ENCODE measurements at regions not wholly inside any gene's neighbourhood (a gene's known extent, or its start where the extent isn't known, plus 50 kb on each side); places are given as distances from the start of the nearest gene placed in this dataset.

DNA sequence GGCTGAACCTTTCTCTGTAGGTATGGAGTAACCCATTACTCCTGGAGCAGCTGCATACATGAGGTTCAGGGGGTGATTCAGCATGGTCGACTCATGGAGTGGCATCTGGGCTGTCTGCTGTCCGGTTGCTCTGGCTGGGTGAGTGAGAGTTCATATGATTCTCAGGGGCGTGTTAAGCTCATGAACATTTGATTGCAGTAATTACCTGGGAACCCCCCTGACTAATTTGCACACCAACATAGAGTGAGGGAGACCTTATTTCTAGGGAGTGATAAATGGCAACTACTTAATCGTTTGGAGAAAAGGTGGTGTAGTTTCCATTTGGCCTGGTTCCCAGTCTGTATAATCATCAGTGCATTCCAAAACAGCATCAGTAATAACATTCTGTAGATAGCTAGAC lies 661.9 kb downstream of the ETS1 start:
- ATAC-seq (no peak), DNase-seq (no peak)
- WGBS, 2 donors = 52 to 58% methylated on average over 4 of the region's 4 CpGs
- no peaks in the 10 kb centered on the region for H3K4me1 ChIP-seq
- no peak overlapping the region for H3K4me3 ChIP-seq
- intact Hi-C loops (cut with DNase I) = no loop called here
- no peaks in the 10 kb centered on the region for H3K9me3 ChIP-seq
- no peak overlapping the region for H3K27ac ChIP-seq
- no peaks in the 10 kb centered on the region for H3K36me3 ChIP-seq (replicated peaks in 1 of 2; ENCODE audit: insufficient read depth in 1 of 2, low read depth in 2 of 2)
- TF ChIP-seq POLR2A (IDR thresholded peaks at IDR 0.05) = no peak
- TF ChIP-seq, protein P1, sequence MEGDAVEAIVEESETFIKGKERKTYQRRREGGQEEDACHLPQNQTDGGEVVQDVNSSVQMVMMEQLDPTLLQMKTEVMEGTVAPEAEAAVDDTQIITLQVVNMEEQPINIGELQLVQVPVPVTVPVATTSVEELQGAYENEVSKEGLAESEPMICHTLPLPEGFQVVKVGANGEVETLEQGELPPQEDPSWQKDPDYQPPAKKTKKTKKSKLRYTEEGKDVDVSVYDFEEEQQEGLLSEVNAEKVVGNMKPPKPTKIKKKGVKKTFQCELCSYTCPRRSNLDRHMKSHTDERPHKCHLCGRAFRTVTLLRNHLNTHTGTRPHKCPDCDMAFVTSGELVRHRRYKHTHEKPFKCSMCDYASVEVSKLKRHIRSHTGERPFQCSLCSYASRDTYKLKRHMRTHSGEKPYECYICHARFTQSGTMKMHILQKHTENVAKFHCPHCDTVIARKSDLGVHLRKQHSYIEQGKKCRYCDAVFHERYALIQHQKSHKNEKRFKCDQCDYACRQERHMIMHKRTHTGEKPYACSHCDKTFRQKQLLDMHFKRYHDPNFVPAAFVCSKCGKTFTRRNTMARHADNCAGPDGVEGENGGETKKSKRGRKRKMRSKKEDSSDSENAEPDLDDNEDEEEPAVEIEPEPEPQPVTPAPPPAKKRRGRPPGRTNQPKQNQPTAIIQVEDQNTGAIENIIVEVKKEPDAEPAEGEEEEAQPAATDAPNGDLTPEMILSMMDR (IDR thresholded peaks at IDR 0.05) = no peak
- H3K27me3 ChIP-seq = peaks cover 0 to 4% of the 10 kb centered on the region in 2 donors

DNA sequence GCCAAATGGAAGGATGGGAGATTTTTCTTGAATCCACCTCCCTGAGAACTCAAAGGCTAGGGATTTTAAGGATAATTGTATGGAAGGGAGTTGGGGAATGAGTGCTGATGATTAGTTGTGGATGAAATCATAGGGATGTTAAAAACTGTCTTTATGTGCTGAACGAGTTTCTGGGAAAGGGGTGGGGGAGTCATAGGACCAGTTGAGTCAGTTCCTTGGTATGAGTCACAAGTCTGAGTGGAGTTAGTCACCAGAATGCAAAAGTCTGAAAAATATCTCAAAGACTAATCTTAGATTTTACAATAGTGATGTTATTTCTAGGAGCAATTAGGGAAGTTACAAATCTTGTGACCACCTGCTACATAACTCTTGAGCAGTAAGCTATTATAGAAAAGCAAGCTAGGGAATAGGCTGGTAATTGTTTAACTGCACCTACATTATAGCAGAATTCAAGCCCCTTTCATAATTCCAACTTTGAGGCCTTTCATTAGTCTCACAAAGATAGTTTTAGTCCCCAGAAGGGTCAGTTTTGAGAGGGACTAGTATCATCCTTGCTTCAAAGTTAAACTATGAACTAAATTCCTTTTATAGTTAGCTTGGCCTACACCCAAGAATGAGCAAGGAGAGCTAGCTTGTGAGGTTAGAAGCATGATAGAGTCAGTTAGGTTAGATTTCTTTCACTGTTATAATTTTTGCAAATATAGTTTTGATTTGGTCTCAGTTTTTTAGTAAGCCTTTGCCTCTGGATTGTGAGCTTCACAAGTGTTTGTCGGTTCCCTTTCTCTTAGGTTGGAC lies 668.0 kb downstream of the ETS1 start:
- intact Hi-C loops (cut with DNase I) = no loop called here
- Histone ChIP-seq H3K36me3 (replicated peaks in 1 of 2; ENCODE audit: insufficient read depth in 1 of 2, low read depth in 2 of 2) (no peaks in the 10 kb centered on the region), H3K27me3 (no peaks in the 10 kb centered on the region), H3K4me1 (no peaks in the 10 kb centered on the region), H3K4me3 (no peak overlapping the region), H3K9me3 (no peaks in the 10 kb centered on the region), H3K27ac (no peak overlapping the region)
- DNase-seq (no peak), ATAC-seq (no peak)
- TF ChIP-seq, protein P1 (IDR thresholded peaks at IDR 0.05) = no peak
- TF ChIP-seq POLR2A (IDR thresholded peaks at IDR 0.05) = no peak
- 68 to 80% methylated on average over 2 of the region's 2 CpGs for WGBS, 2 donors

DNA sequence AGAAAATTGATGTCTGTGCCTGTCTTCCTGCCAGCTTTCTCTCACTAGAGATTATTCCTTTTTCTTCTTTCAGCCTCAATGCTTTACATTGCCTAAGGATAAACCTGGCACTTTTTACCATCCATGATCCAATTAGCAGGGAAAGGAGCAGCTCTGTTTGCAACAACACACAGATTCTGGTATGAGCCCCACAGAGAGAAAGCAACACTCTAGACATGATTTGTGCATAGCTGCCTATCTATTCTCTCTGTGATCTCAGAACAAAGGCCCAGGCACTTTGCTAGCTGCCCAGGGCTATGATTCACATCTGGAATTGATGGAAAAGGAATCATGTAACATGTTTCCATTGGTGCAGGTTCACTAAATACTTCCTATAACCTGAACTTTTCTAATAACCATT lies 685.0 kb downstream of the ETS1 start:
- Histone ChIP-seq H3K9me3 (peaks cover 0 to 5% (median 0%) of the 10 kb centered on the region in 3 donors), H3K4me3 (no peak overlapping the region), H3K27me3 (no peaks in the 10 kb centered on the region), H3K27ac (no peak overlapping the region), H3K4me1 (no peaks in the 10 kb centered on the region), H3K36me3 (replicated peaks in 1 of 2; ENCODE audit: insufficient read depth in 1 of 2, low read depth in 2 of 2) (no peaks in the 10 kb centered on the region)
- no peak for DNase-seq
- intact Hi-C loops (cut with DNase I) = no loop called here
- TF ChIP-seq POLR2A (IDR thresholded peaks at IDR 0.05) = no peak
- TF ChIP-seq, protein P1 (IDR thresholded peaks at IDR 0.05) = no peak
- ATAC-seq = no peak

GRCh38 chr11:127898422-127899365 lies 688.7 kb downstream of the ETS1 start:
- Histone ChIP-seq H3K4me3 (no peak overlapping the region), H3K27me3 (no peaks in the 10 kb centered on the region), H3K27ac (no peak overlapping the region), H3K9me3 (peaks cover 0 to 5% (median 0%) of the 10 kb centered on the region in 3 donors), H3K36me3 (replicated peaks in 1 of 2; ENCODE audit: insufficient read depth in 1 of 2, low read depth in 2 of 2) (no peaks in the 10 kb centered on the region), H3K4me1 (no peaks in the 10 kb centered on the region)
- ATAC-seq = no peak
- intact Hi-C loops (cut with DNase I) = no loop called here
- 67 to 90% methylated on average over 1 to 28 of the region's 28 CpGs for WGBS, 2 donors
- no peak for TF ChIP-seq POLR2A (IDR thresholded peaks at IDR 0.05)
- TF ChIP-seq, protein P1 (IDR thresholded peaks at IDR 0.05) = no peak
- no peak for DNase-seq

Measured in body of pancreas (tissue), 4 donors.